ENCODE measurements at regions not wholly inside any gene's neighbourhood (a gene's known extent, or its start where the extent isn't known, plus 50 kb on each side); places are given as distances from the start of the nearest gene placed in this dataset.

DNA sequence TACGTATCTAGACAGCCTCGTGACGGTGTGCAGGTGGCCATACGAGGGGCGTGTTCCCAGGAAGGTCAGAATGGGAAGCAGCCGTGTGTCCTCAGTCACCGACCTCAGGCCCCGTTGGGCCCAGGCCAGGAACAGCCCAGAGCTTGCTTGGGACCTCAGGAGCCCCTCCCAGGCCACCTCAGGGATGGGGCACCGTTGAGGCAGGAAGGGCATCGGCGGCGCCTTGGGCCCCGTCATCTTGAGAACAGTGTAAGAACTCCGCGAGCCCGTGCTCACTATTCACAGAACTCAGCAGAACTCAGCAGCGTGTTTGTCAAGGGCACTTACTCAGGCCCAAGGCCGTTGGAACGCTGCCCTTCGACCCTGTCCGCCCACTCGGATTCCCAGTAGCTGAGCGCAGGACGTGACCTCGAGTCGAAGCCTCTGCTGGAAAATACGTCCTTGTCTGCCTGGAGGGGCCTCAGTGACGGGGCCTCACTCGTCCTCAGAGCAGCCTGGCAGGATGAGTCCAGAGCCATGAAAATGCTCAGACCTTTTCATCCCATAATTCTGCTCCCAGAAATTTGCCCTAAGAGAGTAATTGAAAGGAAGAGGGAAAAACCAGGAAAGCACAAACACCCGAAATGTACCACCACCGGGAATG lies 1134.8 kb downstream of the BRD1 start:
- no peak for DNase-seq

DNA sequence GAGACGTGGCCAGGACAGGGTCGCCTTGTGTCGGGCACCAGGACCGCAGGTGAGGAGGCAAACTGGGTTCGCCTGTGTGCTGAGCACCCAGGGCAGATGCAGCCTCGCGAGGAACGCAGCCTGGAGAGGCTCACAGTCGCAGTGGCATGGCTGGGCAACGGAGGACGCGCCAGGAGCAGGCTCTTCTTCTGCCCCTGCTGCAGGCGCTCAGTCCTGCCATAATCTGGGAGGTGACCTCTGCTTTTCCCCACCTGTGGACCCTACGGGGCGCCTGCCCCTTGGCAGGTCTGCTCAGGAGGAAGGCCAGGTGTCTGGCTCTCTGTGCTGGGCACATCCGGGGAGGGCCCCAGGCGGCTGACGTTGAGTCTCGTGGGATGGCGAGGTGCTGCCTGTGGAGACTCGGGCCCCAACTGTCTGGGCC lies 1136.2 kb downstream of the BRD1 start:
- DNase-seq = no peak

DNA sequence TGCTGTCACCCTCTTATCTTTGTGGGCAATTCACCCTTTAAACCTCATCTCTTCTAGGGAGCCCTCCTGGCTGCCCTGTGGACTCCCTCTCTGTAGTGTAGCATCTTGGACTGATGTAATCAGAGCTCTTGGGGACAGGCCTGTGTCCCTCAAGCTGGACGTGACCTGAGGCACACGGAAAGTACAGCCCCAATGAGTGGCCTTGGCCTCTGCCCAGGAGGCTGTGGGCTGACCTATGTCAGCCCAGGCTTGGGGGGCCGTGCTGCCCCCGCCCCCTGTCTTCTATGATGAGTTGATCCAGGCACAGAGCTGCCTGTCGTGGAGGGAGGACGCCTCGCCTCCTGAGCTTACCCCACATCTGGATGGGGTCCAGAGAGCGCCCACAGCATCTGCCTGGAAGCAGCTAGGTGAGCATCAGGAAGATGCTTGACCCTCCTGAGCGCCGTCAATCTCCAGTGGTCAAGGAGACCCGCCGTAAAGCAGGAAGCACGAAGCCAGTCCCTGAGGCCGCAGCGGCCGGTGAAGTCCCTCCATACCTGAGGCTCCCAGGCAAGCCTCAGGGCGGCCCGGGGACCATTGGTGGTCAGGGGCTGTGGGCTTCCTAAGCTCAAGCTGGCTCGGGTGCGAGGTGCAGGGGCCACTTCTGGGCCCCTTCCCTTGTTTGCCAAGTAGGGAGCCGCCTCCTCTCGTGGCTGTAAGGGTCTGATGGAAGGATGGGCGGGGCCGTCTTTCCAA lies 1136.9 kb downstream of the BRD1 start:
- no peak for DNase-seq

DNA sequence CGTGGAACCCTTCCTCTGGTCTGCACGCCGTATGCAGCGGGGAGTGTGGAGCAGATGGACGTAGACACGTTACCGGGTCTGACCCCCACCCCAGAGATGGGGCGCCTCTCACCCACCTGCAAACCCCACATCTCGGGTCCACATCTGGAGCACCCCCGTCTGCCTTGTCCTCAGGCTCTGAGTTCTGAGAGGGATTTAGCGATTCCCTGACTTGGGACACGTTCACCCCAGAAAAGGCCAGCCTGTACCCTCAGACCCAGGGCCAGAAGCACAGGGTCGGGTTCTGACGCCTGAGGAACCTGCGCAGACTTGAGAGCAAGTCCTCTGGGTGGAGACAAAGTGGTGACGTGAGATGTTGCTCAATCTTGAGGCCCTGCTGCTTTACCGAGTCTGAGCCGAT lies 1138.5 kb downstream of the BRD1 start:
- DNase-seq = no peak

DNA sequence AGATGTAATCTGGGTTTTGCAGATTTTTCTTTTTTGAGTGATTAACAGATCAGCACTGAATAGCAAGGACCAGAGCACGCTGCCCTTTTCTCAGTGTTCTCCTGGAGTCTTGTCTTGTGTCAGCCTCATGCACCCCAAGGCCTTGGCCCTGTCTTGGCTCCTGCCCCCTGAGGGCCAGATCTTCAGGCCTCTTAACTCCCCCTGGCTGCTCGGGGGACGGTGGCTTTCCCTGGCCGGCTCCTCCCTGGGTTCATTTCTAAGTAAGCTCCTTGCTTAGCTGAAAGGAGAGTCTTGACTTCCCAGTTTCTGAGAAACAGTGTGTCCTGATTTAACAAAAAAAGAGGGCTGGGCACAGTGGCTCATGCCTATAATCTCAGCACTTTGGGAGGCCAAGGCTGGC lies 1139.3 kb downstream of the BRD1 start:
- DNase-seq = no peak

DNA sequence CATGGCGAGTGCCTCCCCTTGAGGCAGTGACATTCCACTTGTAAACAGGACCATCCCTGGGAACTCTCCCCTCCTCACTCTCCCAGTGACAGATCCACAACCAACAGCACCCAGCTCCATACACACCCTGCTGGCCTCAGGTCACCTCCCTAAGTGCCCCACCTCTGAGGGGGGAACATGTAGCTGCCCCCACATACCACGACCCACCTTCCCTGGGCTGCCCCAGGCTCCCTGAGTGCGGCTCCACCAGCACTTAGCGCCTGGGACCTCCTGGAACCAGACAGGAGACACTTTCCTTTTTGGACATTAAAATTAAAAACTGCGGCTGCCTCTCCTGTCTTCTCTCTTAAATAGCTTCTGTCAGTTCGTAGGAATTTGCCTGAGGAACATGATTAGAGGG lies 1140.1 kb downstream of the BRD1 start:
- no peak for DNase-seq

DNA sequence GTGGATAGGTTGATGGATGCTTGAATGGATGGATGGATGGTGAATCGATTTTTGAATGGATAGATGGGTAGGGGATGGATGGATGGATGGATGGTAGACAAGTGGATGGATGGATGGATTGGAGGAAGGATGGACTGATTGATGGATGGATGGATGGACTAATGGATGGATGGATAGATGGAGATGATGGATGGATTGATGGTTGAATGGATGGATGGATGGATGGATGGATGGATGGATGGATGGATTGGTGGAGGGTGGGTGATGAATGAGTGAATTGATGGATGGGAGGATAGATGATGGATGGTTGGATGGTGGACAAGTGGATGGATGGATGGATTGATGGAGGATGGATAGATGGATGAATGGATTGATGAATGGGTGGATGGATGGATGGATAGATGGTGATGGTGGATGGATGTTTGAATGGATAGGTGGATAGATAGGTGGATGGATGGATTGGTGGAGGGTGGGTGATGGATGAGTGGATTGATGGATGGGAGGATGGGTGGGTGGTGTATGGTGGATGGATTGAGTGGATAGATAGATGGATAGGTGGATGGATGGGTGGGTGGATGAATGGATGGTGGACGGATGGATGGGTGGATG lies 1140.9 kb downstream of the BRD1 start:
- DNase-seq = no peak

DNA sequence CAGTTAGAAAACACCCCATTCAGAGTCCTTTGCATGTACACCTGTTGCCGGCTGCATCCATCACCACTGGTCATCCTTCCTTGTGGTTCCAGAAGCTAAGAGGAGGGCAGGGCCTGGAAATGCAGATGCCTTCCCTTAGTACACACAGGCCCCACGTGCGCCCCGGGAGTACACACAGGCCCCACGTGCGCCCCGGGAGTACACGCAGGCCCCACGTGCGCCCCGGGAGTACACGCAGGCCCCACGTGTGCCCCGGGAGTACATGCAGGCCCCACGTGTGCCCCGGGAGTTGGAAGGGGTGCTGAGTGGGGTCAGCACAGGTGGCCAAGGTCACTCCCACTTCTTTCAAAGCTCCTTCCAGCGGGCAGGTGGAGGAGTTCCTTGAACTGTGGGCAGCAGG lies 1141.9 kb downstream of the BRD1 start:
- no peak for DNase-seq

DNA sequence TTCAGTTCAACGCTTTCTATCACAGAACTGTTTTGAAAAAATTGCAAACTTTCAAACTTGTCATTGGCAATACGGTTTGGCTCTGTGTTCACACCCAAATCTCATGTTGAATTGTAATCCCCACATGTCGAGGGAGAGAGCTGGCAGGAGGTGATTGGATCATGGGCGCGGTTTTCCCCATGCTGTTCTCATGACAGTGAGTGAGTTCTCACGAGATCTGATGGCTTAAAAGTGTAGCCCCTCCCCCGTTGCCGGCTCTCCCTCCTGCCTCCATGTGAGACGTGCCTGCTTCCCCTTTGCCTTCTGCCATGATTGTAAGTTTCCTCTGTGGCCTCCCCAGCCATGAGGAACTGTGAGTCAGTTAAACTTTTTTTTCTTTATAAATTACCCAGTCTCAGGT lies 1144.0 kb downstream of the BRD1 start:
- DNase-seq = no peak

DNA sequence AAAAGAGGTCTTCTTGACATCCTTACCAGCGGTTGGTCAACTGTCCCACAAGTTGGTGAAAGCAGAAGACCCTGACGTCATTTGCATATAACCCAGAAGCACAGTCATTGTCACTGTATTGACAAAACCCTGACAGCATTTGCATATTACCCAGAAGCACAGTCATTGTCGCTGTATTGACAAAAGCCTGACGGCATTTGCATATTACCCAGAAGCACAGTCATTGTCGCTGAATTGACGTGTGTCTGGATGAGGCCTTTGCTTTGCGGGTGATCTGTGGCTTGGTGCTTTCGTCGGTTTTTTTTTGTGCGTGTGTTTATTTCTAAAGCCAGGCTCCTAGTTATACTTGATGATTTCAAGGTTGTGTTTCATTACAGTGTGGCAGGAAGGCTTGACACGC lies 1145.2 kb downstream of the BRD1 start:
- no peak for DNase-seq

DNA sequence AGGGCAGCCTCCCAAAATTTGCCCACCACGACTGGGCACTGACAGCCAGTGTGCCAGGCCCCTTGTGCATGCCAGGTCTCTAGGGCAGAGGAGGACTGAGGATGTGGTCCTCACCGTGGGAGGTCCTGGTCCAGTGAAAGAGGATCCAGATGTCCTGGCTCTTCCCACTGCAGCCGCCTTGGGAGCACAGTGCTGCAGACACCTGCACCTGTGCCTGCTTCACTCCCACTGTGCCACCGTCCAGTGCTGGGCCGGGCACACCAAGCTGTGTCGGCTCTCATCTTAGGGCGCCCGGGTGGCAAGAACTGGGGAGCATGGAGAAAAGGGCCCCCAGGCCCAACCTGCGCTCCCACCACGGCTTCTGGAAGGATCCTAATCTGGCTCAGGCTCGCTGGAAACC lies 1147.1 kb downstream of the BRD1 start:
- DNase-seq = no peak

DNA sequence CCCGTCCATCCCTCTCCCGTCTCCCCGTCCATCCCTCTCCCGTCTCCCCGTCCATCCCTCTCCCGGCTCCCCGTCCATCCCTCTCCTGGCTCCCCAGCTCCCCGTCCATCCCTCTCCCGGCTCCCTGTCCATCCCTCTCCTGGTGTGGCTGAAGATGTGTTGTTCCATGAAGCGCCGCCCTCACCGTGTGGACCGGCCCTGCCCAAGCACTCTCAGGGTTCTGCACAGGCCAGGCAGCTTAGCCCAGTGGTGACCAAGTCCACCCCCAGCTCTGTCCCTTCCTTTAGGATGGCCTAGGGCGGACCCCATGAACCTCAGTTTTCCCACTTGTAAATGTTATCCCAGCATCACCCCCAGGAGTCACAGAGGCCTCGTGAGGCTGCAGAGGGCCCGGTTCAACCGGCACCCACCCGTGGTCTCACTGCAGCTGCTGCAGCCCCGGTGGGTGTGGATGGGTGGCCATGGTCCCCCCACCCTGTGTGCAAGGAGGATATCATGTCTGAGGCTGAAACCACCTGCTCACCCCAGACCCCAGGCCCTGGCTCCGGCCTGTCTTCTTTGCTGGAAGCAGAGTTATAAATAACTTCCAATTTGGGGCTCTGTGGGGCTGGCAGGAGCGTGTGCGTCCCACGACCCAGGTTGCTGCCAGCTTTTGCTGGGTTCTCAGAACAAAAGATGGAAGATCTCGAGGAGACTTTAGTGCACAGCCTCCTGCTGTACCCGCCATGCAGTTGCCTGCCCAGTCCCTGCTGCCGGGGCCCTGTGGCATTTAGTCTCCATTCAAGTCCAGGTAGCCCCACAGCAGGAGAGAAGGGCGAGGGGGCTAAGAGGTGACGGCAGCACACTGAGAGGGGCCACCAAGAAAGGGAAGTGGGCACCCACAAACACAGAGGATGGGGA lies 1147.8 kb downstream of the BRD1 start:
- DNase-seq = no peak

DNA sequence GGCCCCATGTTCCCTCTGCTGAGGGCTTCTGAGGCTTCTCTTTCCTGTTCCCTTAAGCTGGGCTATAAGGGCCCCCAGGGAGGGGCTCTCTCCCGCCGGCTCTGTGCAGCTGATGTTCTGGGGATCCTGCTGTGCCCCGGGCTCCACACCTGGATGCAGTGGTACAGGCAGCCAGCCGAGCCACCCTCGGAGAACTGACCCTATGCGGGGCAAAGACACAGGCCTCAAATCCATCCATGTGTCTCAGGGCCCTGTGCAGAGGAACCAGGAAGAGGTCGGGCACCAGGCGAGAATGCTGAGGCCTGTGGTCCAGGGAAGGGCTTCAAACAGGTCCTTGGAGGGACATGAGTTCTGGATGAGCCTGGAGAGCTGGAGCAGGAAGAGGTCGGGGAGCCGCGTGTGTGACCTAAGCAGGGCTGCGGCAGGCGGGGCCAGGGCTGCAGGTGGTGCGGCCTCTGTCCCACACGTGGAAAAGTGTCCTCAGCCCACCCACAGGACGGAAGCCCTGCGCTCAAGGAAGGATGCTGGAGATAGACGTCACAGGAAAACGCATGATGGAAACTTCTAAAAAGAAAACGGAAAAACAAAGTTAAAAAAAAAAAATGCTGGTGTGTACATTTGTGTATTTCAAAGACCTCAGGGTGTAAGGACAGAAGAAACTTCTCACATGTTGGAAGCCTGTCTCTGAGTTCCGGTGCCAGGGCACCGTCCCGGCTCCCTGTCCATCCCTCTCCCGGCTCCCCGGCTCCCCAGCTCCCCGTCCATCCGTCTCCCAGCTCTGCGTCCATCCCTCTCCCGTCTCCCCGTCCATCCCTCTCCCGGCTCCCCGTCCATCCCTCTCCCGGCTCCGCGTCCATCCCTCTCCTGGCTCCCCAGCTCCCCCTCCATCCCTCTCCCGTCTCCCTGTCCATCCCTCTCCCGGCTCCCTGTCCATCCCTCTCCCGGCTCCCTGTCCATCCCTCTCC lies 1149.2 kb downstream of the BRD1 start:
- no peak for DNase-seq

DNA sequence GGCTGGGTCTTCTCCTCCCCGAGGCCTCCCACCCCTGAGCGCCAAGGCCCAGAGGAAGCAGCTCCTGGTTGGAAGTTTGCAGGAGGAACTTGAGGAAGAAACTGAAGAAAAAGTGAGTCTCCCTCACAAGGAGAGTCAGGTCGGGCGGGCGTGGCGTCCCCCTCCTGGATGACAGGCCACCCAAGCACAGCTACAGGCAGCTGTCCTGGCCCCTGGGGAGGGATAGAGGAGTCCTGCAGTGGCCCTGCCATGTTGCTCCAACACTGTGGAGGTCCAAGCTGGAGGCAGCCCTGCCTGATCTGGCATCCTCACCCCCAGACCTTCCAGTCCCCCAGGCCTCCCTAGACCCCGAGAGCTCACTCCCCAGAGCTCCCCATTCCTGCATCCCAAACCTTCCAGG lies 1150.1 kb downstream of the BRD1 start:
- DNase-seq = no peak

DNA sequence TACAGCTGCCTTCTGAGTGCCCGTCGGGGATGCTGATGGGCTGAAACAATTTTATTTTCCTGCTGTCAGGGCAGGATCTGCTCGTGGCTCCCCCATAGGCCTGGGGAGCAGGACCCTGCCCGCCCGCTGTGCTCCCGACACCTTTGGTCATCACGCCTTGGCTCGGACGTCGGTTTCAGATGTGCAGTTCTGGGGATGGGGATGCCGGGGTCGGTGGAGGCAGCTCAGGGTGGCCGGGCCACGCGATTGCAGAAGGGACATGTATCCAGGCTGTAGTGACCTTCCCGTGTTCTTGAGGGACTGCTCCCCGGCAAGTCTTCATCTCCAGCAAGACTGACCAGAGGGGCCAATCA lies 1150.5 kb downstream of the BRD1 start:
- no peak for DNase-seq

DNA sequence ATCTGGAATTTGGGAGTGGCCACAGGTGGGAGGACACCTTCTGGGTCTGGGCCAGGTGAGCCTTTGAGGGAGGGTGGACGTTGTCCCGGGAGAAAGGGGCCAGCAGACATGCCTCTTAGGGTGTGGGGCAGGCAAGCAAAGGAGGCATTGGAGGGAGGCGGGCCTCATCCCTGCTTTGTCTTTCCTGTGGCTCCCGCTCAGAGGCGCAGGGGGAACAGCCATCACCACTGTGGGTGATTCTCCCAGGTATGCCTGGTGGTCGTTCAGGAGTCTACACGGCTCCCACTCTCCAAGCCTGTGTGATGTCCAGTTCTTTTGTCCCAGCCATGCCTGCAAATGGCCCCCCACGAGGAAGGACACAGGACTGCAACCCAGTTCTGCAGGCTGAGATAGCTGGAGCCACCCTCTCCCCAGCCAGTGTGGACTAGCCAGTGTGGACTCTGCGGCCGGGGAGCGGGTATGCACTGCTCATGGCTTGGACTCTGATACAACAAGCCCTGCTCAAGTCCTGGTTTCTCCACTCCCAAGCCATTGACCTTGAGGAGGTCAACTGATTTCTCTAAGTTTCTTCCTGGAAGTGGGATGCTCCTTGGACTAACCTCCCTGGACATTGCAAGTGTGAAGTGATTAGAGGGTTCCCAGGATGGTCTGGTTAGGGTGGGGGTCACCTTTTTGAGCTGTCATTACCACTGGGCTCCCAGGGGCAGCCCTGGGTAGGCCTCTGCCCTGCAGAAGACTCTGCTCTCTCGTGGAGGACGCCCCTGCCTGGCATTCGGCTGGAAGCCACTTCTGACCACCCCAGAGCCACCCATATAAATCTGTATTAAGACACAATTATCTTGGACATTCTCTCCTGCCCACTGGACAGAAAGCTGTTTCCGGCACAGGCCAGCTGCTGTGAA lies 1151.2 kb downstream of the BRD1 start:
- no peak for DNase-seq

DNA sequence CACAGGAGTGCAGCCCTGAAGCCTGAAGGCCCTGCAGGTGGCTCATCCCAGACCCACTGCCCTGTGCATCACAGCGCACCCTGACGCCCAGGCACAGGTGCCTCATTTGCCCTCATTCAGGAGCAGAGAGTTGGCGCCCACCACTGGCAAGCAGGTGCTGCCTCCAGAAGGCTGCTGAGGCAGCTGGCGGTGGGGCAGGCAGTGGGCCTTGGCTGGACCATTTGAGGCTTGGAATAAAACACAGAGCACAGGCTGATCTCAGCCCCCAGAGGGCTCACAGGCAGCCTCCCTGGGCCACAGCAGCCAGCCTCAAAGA lies 1151.9 kb downstream of the BRD1 start:
- no peak for DNase-seq

DNA sequence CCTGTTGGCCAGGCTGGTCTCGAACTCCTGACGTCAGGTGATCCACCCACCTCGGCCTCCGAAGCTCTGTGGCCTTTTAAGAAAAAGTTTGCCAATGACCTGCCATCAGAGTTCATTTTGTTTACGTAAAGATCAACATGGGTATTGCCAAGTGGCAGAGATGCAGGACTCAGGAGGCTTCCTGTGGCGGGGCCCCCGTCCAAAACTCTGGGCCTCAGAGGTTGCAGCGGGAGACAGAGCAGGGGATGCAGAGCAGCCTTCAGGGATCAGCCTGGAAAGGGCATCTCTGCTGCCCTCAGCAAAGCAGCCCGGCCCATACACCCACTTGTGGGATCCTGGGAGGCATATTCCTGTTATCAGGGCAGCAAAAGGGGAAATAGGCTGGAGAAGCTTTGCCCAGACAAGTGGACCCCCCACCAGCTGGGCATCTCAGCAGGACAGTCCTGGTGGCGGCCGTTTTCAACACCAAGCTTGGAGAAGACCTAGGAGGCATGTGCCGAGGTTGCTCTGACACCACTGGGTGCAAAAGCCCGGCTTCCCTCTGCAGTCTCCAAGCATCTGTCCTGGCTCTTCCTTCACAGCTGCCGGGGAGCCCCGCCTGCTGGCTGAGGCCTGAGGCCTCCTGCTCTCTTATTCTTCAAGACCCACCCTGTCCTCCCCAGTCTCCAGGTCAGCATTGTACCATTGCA lies 1152.4 kb downstream of the BRD1 start:
- no peak for DNase-seq

DNA sequence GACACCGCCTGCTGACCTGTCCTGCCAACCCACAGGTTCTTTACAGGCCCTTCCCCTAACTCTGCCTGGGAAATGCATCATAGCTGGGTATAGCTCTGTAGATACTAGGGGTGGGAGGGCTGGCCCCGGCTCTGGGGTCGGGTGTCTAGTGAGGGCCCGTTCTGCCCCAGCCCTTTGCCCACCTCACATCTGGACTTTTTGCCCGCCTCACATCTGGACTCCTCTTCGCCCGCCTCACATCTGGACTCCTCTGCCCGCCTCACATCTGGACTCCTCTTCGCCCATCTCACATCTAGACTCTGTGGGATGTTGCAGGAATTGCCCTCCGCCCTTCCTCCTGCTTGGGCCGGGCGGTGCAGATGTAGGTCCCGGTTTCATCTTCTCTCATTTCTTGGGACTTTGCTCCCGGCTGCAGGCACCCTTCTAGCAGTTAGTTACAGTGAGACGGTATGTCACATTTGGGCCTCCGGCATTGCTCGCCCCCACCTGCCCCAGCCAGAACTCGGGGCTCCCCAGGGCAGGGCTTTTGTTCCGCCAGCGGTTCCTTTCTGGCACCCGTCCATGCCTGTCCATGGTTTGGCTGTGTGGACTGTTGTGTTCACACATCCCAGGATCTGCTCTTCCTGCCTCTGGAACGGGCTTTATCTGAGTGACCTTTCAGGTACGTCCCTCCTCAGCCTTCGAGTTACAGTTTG lies 1153.7 kb downstream of the BRD1 start:
- DNase-seq = no peak

DNA sequence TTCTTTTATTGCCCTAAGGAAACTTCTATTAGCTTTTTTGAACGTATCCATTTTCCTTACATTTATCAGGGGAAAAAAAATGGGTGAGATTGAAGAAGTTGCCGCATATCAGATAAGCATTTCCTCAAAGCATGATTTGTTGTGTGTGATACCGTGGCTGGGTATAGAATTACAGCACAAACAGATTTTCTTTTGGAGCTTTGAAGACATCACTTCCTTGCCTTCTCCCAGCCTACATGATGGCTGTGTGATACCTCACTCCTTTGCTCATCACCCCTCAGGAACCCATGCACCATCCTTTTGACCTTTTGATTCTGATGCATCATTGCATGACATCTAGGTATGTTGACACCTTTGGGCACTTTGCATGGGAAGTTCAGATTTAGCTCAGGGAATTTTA lies 1155.3 kb downstream of the BRD1 start:
- no peak for DNase-seq
